A549 (cell line): ENCODE measurements at regions not wholly inside any gene's neighbourhood (a gene's known extent, or its start where the extent isn't known, plus 50 kb on each side); places are given as distances from the start of the nearest gene placed in this dataset.

Experiments
- BCL3 ChIP-seq: fragments of >200 bp; sonication (Bioruptor Twin); formaldehyde crosslinking; IDR thresholded peaks from 3 replicates; pipeline ENCODE4 v1.6.1; 2016
- CTCF ChIP-seq: fragments of >200 bp; sonication (Bioruptor Twin); formaldehyde crosslinking; IDR thresholded peaks from 3 replicates; pipeline ENCODE4 v1.5.1; 2016
- MAZ ChIP-seq: fragments of 150-350 bp; IDR thresholded peaks from 2 replicates; pipeline ENCODE4 v1.6.1; 2014; ENCODE audit warnings: antibody characterized with exemption, low read depth, low read length, borderline replicate concordance
- POLR2A ChIP-seq: IDR thresholded peaks from 2 replicates; pipeline ENCODE4 v1.6.1; 2012; ENCODE audit warnings: mild to moderate bottlenecking, low read length
- RAD21 ChIP-seq, 2 experiments: fragments of >200 bp in 1 of 2; sonication (Bioruptor Twin) in 1 of 2; formaldehyde crosslinking in 1 of 2; IDR thresholded peaks in 1 of 2; conservative IDR thresholded peaks in 1 of 2; 2 replicates in 1 of 2; 3 replicates in 1 of 2; pipeline ENCODE4 v1.6.1; 2012 to 2018; ENCODE audit warnings: inconsistent platforms in 1 of 2
- SMC3 ChIP-seq: fragments of >200 bp; sonication (Bioruptor Twin); formaldehyde crosslinking; IDR thresholded peaks from 3 replicates; pipeline ENCODE4 v1.6.1; 2018; ENCODE audit warnings: inconsistent platforms
- ZFP36 ChIP-seq: fragments of 450-650 bp; IDR thresholded peaks from 2 replicates; pipeline ENCODE4 v1.6.1; 2014; ENCODE audit warnings: borderline replicate concordance; ENCODE audit not compliant: partially characterized antibody

GRCh38 chr9:103707181-103707580 lies 386.9 kb upstream of the SMC2 start:
- TF ChIP-seq ZFP36 (no peak), CTCF (no peak), BCL3 (no peak), RAD21 (conservative IDR thresholded peaks at IDR 0.05 in 1 of 2, IDR thresholded peaks at IDR 0.05 in 1 of 2) (no peak), SMC3 (no peak), MAZ (no peak), POLR2A (no peak)
